ENCODE measurements at regions not wholly inside any gene's neighbourhood (a gene's known extent, or its start where the extent isn't known, plus 50 kb on each side); places are given as distances from the start of the nearest gene placed in this dataset.

DNA sequence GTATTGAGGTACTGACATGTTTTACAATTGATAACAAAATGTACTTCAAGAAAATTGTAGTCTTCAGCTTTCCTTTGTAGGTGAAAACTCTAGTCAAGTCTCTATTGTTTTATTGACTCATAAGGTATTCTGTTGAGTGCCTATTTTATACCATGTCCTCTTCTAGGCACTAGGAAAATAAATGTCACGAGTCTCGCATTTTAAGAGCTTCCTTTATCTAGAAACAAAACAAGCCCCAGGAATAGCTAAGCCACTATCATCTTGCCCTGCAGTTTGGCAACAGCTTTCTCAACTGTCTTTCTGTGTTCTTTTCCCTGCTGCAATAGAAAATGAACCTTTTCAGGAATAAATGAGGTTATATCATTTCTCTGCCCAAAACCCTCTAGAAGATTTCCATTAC is 288.5 kb upstream of the NEGR1 start:
- H3K18ac ChIP-seq (ENCODE audit: low read length) = no peak overlapping the region

DNA sequence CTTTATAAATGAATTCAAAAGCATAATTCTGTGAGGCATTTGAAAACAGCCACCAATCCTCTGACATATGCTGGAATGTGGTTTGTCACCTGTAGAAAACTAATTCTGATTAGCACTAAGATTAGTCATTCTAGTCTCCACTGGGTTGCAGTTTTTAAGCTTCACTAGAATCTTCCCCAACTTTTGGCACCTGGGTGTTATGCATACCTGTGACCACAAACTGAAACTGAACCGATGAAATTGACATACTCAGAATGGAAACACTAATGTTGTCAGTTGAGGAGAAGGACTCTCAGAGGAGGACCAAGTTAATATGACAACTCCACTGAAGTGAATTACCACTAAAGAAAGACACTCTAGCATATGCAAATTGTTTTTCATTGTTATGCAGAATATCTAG is 285.8 kb upstream of the NEGR1 start:
- Histone ChIP-seq H3K27me3 (ENCODE audit: insufficient read depth, low read length) (no peaks in the 10 kb centered on the region), H3K4me1 (ENCODE audit: control insufficient read depth in 1 of 2, insufficient read depth in 2 of 2, low read length in 2 of 2) (no peaks in the 10 kb centered on the region), H3K9me3 (ENCODE audit: insufficient read depth, low read depth, low read length) (no peaks in the 10 kb centered on the region), H2AFZ (ENCODE audit: insufficient read depth, low read length, poor library complexity) (no peak overlapping the region), H3K18ac (ENCODE audit: low read length) (no peak overlapping the region), H2AK5ac (ENCODE audit: low read length) (no peak overlapping the region), H2BK120ac (ENCODE audit: insufficient read depth, low read length, poor library complexity) (no peak overlapping the region), H3K79me1 (ENCODE audit: low read length) (no peaks in the 10 kb centered on the region), H2BK12ac (ENCODE audit: low read length) (no peak overlapping the region), H3K4me3 (ENCODE audit: low read depth, low read length) (no peak overlapping the region), H3K79me2 (ENCODE audit: control insufficient read depth, insufficient read depth, low read length, poor library complexity) (no peaks in the 10 kb centered on the region), H4K91ac (ENCODE audit: low read depth, low read length) (no peak overlapping the region), H4K8ac (ENCODE audit: low read depth, low read length) (no peak overlapping the region), H2BK5ac (ENCODE audit: low read depth, low read length, poor library complexity) (no peak overlapping the region), H3K23ac (ENCODE audit: low read length) (no peak overlapping the region), H3K36me3 (ENCODE audit: control insufficient read depth in 1 of 2, insufficient read depth in 2 of 2, low read length in 2 of 2) (no peaks in the 10 kb centered on the region), H3K27ac (ENCODE audit: low read depth, low read length) (no peak overlapping the region), H3K4ac (ENCODE audit: low read depth, low read length) (no peak overlapping the region), H3K4me2 (ENCODE audit: low read length) (no peak overlapping the region), H4K12ac (ENCODE audit: low read depth, low read length) (no peak overlapping the region), H3K9ac (ENCODE audit: low read length) (no peak overlapping the region), H3K14ac (ENCODE audit: low read length) (no peak overlapping the region)
- WGBS (ENCODE audit: extremely low coverage, insufficient coverage, insufficient read length) = no CpG with 5 or more reads among the region's 1 CpG
- DNase-seq = no peak

More for the DNA sequence above, 288.5 kb upstream of the NEGR1 start:
- Histone ChIP-seq H4K8ac (ENCODE audit: low read depth, low read length) (no peak overlapping the region), H4K12ac (ENCODE audit: low read depth, low read length) (no peak overlapping the region), H3K4me1 (ENCODE audit: control insufficient read depth in 1 of 2, insufficient read depth in 2 of 2, low read length in 2 of 2) (no peaks in the 10 kb centered on the region), H3K79me2 (ENCODE audit: control insufficient read depth, insufficient read depth, low read length, poor library complexity) (no peaks in the 10 kb centered on the region), H4K91ac (ENCODE audit: low read depth, low read length) (no peak overlapping the region), H2AK5ac (ENCODE audit: low read length) (no peak overlapping the region), H3K9ac (ENCODE audit: low read length) (no peak overlapping the region), H2AFZ (ENCODE audit: insufficient read depth, low read length, poor library complexity) (no peak overlapping the region), H3K79me1 (ENCODE audit: low read length) (no peaks in the 10 kb centered on the region), H3K36me3 (ENCODE audit: control insufficient read depth in 1 of 2, insufficient read depth in 2 of 2, low read length in 2 of 2) (no peaks in the 10 kb centered on the region), H2BK120ac (ENCODE audit: insufficient read depth, low read length, poor library complexity) (no peak overlapping the region), H3K4me2 (ENCODE audit: low read length) (no peak overlapping the region), H2BK12ac (ENCODE audit: low read length) (no peak overlapping the region), H3K9me3 (ENCODE audit: insufficient read depth, low read depth, low read length) (no peaks in the 10 kb centered on the region), H3K27me3 (ENCODE audit: insufficient read depth, low read length) (no peaks in the 10 kb centered on the region), H3K14ac (ENCODE audit: low read length) (no peak overlapping the region), H3K4me3 (ENCODE audit: low read depth, low read length) (no peak overlapping the region), H3K23ac (ENCODE audit: low read length) (no peak overlapping the region), H3K27ac (ENCODE audit: low read depth, low read length) (no peak overlapping the region), H2BK5ac (ENCODE audit: low read depth, low read length, poor library complexity) (no peak overlapping the region), H3K4ac (ENCODE audit: low read depth, low read length) (no peak overlapping the region)
- WGBS (ENCODE audit: extremely low coverage, insufficient coverage, insufficient read length) = no CpG with 5 or more reads among the region's 2 CpGs
- DNase-seq = no peak

DNA sequence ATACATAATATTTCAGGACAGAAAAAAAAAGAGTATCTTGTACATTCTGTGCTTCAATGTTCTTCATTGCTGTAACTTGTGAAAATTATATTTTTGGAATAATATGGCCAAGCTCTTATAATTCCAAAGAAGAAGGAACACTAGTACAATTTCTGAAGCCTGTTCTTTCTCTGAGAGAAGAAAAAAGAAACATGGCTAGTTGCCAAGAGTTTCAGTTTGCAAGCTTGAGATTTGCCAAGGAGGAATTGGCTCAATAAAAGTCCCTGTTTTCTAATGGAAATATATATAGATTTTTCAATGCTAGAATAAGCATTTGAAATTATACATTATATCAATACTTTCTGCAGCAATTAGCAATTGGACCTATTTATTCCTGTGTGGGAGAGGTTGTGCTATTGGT is 285.2 kb upstream of the NEGR1 start:
- Histone ChIP-seq H3K4ac (ENCODE audit: low read depth, low read length) (no peak overlapping the region), H3K9ac (ENCODE audit: low read length) (no peak overlapping the region), H3K4me1 (ENCODE audit: control insufficient read depth in 1 of 2, insufficient read depth in 2 of 2, low read length in 2 of 2) (no peaks in the 10 kb centered on the region), H3K79me1 (ENCODE audit: low read length) (no peaks in the 10 kb centered on the region), H4K91ac (ENCODE audit: low read depth, low read length) (no peak overlapping the region), H3K27me3 (ENCODE audit: insufficient read depth, low read length) (no peaks in the 10 kb centered on the region), H2AFZ (ENCODE audit: insufficient read depth, low read length, poor library complexity) (no peak overlapping the region), H3K4me3 (ENCODE audit: low read depth, low read length) (no peak overlapping the region), H3K27ac (ENCODE audit: low read depth, low read length) (no peak overlapping the region), H3K14ac (ENCODE audit: low read length) (no peak overlapping the region), H2AK5ac (ENCODE audit: low read length) (no peak overlapping the region), H2BK5ac (ENCODE audit: low read depth, low read length, poor library complexity) (no peak overlapping the region), H4K8ac (ENCODE audit: low read depth, low read length) (no peak overlapping the region), H3K9me3 (ENCODE audit: insufficient read depth, low read depth, low read length) (no peaks in the 10 kb centered on the region), H3K18ac (ENCODE audit: low read length) (no peak overlapping the region), H2BK12ac (ENCODE audit: low read length) (no peak overlapping the region), H3K23ac (ENCODE audit: low read length) (no peak overlapping the region), H3K4me2 (ENCODE audit: low read length) (no peak overlapping the region), H4K12ac (ENCODE audit: low read depth, low read length) (no peak overlapping the region), H3K79me2 (ENCODE audit: control insufficient read depth, insufficient read depth, low read length, poor library complexity) (no peaks in the 10 kb centered on the region), H2BK120ac (ENCODE audit: insufficient read depth, low read length, poor library complexity) (no peak overlapping the region), H3K36me3 (ENCODE audit: control insufficient read depth in 1 of 2, insufficient read depth in 2 of 2, low read length in 2 of 2) (no peaks in the 10 kb centered on the region)
- no peak for DNase-seq

DNA sequence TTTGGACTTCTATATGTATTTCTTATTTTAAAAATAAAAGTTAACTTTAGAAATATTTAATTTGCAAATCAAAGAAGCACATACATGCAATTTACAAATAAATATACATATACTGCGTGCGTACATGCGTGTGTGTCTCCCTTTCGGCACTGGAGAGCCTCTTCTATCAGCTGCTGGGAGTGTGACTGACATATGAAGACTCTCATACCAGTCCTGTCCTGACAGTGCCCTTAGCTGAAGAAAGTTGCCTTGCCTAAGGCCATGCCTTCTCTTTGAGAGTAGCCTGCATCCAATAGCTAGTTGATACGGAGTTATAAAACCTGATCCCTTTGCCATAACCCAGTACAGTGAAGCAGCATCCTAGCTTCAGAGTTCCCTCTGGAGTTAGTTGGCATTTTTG is 282.4 kb upstream of the NEGR1 start:
- no peak for DNase-seq
- Histone ChIP-seq H3K23ac (ENCODE audit: low read length) (no peak overlapping the region), H4K91ac (ENCODE audit: low read depth, low read length) (no peak overlapping the region), H3K9ac (ENCODE audit: low read length) (no peak overlapping the region), H3K4me2 (ENCODE audit: low read length) (no peak overlapping the region), H3K27me3 (ENCODE audit: insufficient read depth, low read length) (no peaks in the 10 kb centered on the region), H4K8ac (ENCODE audit: low read depth, low read length) (no peak overlapping the region), H4K12ac (ENCODE audit: low read depth, low read length) (no peak overlapping the region), H2BK120ac (ENCODE audit: insufficient read depth, low read length, poor library complexity) (no peak overlapping the region), H2BK12ac (ENCODE audit: low read length) (no peak overlapping the region), H3K9me3 (ENCODE audit: insufficient read depth, low read depth, low read length) (no peaks in the 10 kb centered on the region), H3K27ac (ENCODE audit: low read depth, low read length) (no peak overlapping the region), H3K14ac (ENCODE audit: low read length) (no peak overlapping the region), H3K4me1 (ENCODE audit: control insufficient read depth in 1 of 2, insufficient read depth in 2 of 2, low read length in 2 of 2) (no peaks in the 10 kb centered on the region), H2AK5ac (ENCODE audit: low read length) (no peak overlapping the region), H2AFZ (ENCODE audit: insufficient read depth, low read length, poor library complexity) (no peak overlapping the region), H3K79me1 (ENCODE audit: low read length) (no peaks in the 10 kb centered on the region), H3K4me3 (ENCODE audit: low read depth, low read length) (no peak overlapping the region), H3K18ac (ENCODE audit: low read length) (no peak overlapping the region), H3K4ac (ENCODE audit: low read depth, low read length) (no peak overlapping the region), H3K36me3 (ENCODE audit: control insufficient read depth in 1 of 2, insufficient read depth in 2 of 2, low read length in 2 of 2) (no peaks in the 10 kb centered on the region), H3K79me2 (ENCODE audit: control insufficient read depth, insufficient read depth, low read length, poor library complexity) (no peaks in the 10 kb centered on the region), H2BK5ac (ENCODE audit: low read depth, low read length, poor library complexity) (no peak overlapping the region)
- WGBS (ENCODE audit: extremely low coverage, insufficient coverage, insufficient read length) = no CpG with 5 or more reads among the region's 5 CpGs
